HepG2 (cell line): ENCODE measurements at regions not wholly inside any gene's neighbourhood (a gene's known extent, or its start where the extent isn't known, plus 50 kb on each side); places are given as distances from the start of the nearest gene placed in this dataset.
"Not testable (repeated sequence)": the region's sequence is repeated elsewhere in the genome, so short reads cannot be mapped to it uniquely, and the experiment has no call there.

Experiments used
- HNRNPK ChIP-seq: fragments of 200-400 bp; formaldehyde crosslinking; IDR thresholded peaks from 2 replicates; pipeline ENCODE4 v1.6.1; 2018; ENCODE audit warnings: low read length, low read depth, moderate library complexity, mild to moderate bottlenecking; ENCODE audit not compliant: poor library complexity, severe bottlenecking
- POGZ ChIP-seq: sonication (generic); formaldehyde crosslinking; IDR thresholded peaks from 2 replicates; pipeline ENCODE4 v1.4.0; 2020; ENCODE audit warnings: mild to moderate bottlenecking, missing genetic modification reagents
- POLR2A ChIP-seq, 2 experiments: IDR thresholded peaks; 2 replicates each; pipeline ENCODE4 v1.6.1; 2011; ENCODE audit warnings: low read depth in 2 of 2, low read length in 2 of 2, mild to moderate bottlenecking in 1 of 2, moderate library complexity in 1 of 2; ENCODE audit not compliant: insufficient read depth in 1 of 2
- SIN3B ChIP-seq: fragments of 150-350 bp; IDR thresholded peaks from 2 replicates; pipeline ENCODE4 v1.6.1; 2014; ENCODE audit warnings: low read length
- SMAD1 ChIP-seq: sonication (generic); formaldehyde crosslinking; IDR thresholded peaks from 2 replicates; pipeline ENCODE4 v1.4.0; 2020; ENCODE audit warnings: missing genetic modification reagents, low read depth, mild to moderate bottlenecking, borderline replicate concordance
- TARDBP ChIP-seq: sonication (generic); formaldehyde crosslinking; IDR thresholded peaks from 2 replicates; pipeline ENCODE4 v1.8.0; 2022; ENCODE audit warnings: mild to moderate bottlenecking, missing genetic modification reagents
- ZNF772 ChIP-seq: sonication (generic); formaldehyde crosslinking; IDR thresholded peaks from 2 replicates; pipeline ENCODE4 v1.5.0; 2020; ENCODE audit warnings: mild to moderate bottlenecking, missing genetic modification reagents
- TF ChIP-seq, protein P1 (sequence below): sonication (generic); formaldehyde crosslinking; IDR thresholded peaks from 2 replicates; pipeline ENCODE4 v1.5.0; 2020; ENCODE audit warnings: mild to moderate bottlenecking, missing genetic modification reagents, moderate library complexity
- TF ChIP-seq, protein P2 (sequence below), 2 experiments: IDR thresholded peaks; 2 replicates each; pipeline ENCODE4 v1.6.1; 2011 to 2012; ENCODE audit warnings: low read length in 2 of 2, borderline replicate concordance in 1 of 2, low read depth in 1 of 2, mild to moderate bottlenecking in 1 of 2, moderate library complexity in 1 of 2

DNA sequence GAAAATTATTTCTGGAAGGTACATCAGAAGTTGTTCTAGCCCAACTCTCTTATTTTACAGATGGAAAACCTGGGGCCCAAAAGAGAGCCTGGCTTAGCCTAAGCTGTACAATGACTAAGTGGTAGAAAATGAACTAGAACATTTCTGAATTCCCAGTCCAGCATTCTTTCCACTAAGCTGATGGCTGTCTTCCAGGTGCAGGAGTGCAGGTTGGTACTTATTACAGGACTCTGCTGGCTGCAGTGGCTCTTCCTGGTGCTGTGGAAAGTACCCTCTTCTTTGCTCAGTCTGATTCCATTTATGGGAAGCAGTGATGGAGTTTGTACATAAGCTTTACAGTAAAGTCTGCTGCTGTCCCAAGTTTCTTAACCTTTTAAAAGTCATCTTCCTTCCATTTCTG is 196.6 kb downstream of the DAZ2 start:
- TF ChIP-seq, protein P1, sequence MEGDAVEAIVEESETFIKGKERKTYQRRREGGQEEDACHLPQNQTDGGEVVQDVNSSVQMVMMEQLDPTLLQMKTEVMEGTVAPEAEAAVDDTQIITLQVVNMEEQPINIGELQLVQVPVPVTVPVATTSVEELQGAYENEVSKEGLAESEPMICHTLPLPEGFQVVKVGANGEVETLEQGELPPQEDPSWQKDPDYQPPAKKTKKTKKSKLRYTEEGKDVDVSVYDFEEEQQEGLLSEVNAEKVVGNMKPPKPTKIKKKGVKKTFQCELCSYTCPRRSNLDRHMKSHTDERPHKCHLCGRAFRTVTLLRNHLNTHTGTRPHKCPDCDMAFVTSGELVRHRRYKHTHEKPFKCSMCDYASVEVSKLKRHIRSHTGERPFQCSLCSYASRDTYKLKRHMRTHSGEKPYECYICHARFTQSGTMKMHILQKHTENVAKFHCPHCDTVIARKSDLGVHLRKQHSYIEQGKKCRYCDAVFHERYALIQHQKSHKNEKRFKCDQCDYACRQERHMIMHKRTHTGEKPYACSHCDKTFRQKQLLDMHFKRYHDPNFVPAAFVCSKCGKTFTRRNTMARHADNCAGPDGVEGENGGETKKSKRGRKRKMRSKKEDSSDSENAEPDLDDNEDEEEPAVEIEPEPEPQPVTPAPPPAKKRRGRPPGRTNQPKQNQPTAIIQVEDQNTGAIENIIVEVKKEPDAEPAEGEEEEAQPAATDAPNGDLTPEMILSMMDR, result not testable (repeated sequence)
- TF ChIP-seq POGZ (CRISPR knock-in tag); SMAD1 (CRISPR knock-in tag); SIN3B; POLR2A (IDR thresholded peaks at IDR 0.05; ENCODE audit: insufficient read depth in 1 of 2, low read depth in 2 of 2, low read length in 2 of 2); HNRNPK; TARDBP (CRISPR knock-in tag); ZNF772 (CRISPR knock-in tag): not testable (repeated sequence)
- TF ChIP-seq, protein P2, sequence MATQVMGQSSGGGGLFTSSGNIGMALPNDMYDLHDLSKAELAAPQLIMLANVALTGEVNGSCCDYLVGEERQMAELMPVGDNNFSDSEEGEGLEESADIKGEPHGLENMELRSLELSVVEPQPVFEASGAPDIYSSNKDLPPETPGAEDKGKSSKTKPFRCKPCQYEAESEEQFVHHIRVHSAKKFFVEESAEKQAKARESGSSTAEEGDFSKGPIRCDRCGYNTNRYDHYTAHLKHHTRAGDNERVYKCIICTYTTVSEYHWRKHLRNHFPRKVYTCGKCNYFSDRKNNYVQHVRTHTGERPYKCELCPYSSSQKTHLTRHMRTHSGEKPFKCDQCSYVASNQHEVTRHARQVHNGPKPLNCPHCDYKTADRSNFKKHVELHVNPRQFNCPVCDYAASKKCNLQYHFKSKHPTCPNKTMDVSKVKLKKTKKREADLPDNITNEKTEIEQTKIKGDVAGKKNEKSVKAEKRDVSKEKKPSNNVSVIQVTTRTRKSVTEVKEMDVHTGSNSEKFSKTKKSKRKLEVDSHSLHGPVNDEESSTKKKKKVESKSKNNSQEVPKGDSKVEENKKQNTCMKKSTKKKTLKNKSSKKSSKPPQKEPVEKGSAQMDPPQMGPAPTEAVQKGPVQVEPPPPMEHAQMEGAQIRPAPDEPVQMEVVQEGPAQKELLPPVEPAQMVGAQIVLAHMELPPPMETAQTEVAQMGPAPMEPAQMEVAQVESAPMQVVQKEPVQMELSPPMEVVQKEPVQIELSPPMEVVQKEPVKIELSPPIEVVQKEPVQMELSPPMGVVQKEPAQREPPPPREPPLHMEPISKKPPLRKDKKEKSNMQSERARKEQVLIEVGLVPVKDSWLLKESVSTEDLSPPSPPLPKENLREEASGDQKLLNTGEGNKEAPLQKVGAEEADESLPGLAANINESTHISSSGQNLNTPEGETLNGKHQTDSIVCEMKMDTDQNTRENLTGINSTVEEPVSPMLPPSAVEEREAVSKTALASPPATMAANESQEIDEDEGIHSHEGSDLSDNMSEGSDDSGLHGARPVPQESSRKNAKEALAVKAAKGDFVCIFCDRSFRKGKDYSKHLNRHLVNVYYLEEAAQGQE (IDR thresholded peaks at IDR 0.05; ENCODE audit: borderline replicate concordance in 1 of 2, low read depth in 1 of 2, low read length in 2 of 2), result not testable (repeated sequence)
